PC-9 (cell line): ENCODE measurements at regions not wholly inside any gene's neighbourhood (a gene's known extent, or its start where the extent isn't known, plus 50 kb on each side); places are given as distances from the start of the nearest gene placed in this dataset.

ENCODE experiments used
- EZH2 ChIP-seq: fragments of 200-600 bp; sonication (generic); IDR thresholded peaks from 2 replicates; pipeline ENCODE4 v1.8.0; 2017; ENCODE audit warnings: antibody characterized with exemption, low read depth
- TF ChIP-seq, protein P1 (sequence below): fragments of 200-600 bp; sonication (generic); conservative IDR thresholded peaks from 2 replicates; pipeline ENCODE4 v1.6.1; 2017; ENCODE audit warnings: mixed run types, antibody characterized with exemption, mild to moderate bottlenecking, moderate library complexity

DNA sequence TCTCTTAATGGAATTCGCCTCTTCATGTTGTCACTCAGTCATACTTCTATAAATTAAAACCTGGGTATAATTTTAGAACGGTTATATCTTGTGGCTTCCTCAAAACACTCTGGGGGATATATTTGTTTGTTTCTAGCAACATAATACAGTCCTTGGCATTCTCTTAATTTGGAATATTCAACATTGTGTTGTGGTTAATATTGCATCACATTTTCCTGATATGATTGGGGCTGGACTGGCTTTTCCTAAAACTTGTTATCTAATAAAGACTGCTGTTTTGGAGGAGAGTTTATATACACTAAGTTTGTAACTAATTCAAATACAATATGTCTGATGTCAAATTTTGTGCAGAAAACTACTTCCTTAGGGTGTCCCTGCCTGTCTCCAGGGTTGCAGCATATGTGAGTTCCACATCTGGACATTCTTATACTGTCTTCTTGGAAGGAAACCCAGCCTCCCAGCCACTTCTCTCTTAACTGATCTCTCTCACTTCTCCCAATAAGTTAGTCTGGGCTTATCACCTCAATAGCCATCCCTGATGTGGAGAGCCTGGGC, 892.6 kb downstream of the MRPL39 start:
- TF ChIP-seq, protein P1, sequence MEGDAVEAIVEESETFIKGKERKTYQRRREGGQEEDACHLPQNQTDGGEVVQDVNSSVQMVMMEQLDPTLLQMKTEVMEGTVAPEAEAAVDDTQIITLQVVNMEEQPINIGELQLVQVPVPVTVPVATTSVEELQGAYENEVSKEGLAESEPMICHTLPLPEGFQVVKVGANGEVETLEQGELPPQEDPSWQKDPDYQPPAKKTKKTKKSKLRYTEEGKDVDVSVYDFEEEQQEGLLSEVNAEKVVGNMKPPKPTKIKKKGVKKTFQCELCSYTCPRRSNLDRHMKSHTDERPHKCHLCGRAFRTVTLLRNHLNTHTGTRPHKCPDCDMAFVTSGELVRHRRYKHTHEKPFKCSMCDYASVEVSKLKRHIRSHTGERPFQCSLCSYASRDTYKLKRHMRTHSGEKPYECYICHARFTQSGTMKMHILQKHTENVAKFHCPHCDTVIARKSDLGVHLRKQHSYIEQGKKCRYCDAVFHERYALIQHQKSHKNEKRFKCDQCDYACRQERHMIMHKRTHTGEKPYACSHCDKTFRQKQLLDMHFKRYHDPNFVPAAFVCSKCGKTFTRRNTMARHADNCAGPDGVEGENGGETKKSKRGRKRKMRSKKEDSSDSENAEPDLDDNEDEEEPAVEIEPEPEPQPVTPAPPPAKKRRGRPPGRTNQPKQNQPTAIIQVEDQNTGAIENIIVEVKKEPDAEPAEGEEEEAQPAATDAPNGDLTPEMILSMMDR: no peak
- TF ChIP-seq EZH2: no peak
